GM21825 (cell line): ENCODE measurements at regions not wholly inside any gene's neighbourhood (a gene's known extent, or its start where the extent isn't known, plus 50 kb on each side); places are given as distances from the start of the nearest gene placed in this dataset.
"Not testable (repeated sequence)": the region's sequence is repeated elsewhere in the genome, so short reads cannot be mapped to it uniquely, and the experiment has no call there.

Experiments used
- ATAC-seq: cut with Tn5 transposase; IDR thresholded peaks from one replicate; pipeline ENCODE4 v1.9.1; 2021; ENCODE audit warnings: mild to moderate bottlenecking, moderate library complexity; ENCODE audit not compliant: unreplicated experiment

- ATAC-seq, result no peak
Measured at GRCh38 chr12:124675881-124676713, 108.7 kb upstream of the NCOR2 start.

- no peak for ATAC-seq
Measured at GRCh38 chr12:124674937-124675336, 107.5 kb upstream of the NCOR2 start.

DNA sequence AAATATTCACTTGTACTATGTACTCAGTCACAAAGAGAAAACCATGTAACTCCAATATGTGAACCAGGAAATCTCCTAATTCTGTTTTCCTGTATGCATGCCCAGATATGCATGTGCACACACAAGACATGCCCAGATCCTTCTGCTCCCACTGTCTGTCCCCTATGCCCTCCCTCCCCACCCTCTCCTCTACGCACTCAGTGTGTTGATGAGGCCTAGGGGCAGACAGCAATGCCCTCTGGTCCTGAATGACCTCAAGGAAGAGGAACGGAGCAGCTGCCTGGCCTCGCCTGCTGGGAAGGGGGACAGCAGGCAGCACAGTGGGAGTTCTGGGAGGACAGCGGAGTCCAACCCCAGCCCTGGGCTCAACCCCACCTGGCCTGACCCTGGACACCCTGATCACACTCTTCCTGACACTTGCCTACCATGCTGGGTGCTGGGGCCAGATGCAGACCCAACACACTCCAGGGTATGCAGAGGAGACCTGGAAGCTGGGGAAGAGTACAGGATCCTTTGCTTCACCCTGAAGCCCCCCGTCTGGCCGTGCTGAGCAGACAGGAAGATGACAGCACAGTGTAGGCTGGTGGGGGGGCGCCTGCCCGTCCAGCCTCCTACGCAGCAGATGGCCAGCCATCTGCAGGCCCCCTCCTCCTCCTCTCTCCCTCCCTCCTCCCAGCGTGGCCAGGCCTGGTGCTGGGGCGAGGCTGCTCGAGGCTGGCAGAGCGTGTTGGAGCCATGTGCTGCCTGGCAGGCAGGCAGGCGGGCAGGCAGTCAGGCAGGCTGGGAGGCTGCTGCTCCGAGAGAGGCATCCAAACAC is 106.6 kb upstream of the NCOR2 start:
- no peak for ATAC-seq

GRCh38 chr12:124669271-124669721 is 101.9 kb upstream of the NCOR2 start:
- not testable (repeated sequence) for ATAC-seq

GRCh38 chr12:124668602-124669001 is 101.2 kb upstream of the NCOR2 start:
- ATAC-seq, result no peak

- ATAC-seq, result no peak
Measured at GRCh38 chr12:124667506-124668326, 100.3 kb upstream of the NCOR2 start.

GRCh38 chr12:124666722-124667259 is 99.4 kb upstream of the NCOR2 start:
- no peak for ATAC-seq

- ATAC-seq, result no peak
Measured at GRCh38 chr12:124665511-124665910, 98.1 kb upstream of the NCOR2 start.

DNA sequence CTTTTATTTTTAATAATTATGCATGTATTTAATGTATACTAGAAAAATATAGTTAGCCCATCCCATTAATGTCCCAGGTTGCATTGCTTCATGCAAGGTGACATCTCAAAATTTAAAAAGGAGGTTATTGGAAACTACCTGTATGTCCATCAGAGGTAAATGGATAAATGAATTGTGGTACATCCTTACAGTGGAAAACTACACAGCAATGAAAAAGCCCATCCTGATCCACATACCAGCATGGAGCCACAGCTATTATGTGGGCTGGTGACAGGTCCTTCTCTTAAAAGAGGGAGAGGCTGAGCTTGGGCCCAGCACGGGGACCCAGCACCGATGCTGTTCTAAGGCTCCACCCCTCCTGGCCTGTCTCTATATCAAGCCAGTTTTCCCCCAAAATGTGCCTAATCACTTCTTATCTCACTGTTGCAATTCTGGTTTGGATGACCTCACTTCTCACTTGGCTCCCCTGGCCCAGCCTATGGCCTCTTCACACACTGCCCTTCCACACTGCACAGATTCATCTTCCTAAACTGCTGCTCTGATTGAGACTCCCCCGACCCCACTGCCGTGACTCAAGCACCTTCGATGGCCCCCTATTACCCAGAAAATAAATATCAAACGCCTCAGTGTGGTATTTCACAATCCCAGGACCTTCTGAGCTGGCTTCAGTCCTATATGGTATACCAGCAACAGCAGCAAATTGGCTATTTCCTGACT is 97.1 kb upstream of the NCOR2 start:
- ATAC-seq, result no peak

DNA sequence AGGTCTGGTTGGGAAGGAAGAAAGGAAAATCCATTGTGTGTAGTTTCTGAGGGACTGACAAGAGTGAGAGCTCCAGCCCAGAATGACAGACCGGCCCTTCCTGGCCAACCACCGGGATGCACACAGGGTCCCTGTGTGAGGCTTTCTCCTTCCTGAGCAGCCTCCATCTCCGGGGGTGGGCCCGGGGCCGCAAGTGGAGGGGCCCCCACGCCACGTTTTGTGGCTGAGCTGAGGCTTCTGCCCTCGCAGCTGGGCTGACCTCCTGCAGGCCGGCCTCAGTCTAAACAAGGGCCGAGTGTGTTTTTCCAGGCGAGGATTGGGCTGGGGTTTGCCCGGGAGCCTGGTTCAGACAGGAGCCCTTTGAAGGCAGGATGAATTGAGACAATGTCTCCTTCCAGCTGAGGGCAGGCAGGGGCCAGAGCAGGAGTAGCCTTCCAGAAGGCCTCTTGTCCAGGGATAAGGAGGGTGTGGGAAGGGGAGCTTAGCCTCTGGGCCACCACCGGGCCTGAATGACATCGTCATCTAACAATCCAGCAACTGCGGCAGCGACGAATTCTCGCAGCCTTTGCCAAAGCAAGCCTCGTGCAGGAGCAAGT is 96.5 kb upstream of the NCOR2 start:
- no peak for ATAC-seq

DNA sequence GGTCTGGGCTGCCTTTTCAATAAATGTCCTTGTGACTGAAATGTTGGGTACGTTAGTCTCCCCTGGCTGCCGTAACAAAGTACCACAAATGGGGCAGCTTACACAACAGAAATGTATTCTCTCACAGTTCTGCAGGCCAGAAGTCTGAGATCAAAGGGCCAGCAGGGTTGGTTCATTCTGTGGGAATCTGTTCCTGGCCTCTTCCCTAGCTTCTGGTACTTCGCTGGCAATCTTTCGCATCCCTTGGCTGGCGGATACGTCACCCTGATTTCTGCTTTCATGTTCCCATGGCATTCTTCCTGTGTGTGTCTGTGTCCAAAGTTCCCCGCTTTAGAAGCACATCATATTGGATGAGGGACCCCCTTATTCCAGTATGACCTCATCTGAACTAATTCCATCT is 95.8 kb upstream of the NCOR2 start:
- no peak for ATAC-seq

- ATAC-seq, result no peak
Measured at GRCh38 chr12:124661341-124661740, 93.9 kb upstream of the NCOR2 start.

DNA sequence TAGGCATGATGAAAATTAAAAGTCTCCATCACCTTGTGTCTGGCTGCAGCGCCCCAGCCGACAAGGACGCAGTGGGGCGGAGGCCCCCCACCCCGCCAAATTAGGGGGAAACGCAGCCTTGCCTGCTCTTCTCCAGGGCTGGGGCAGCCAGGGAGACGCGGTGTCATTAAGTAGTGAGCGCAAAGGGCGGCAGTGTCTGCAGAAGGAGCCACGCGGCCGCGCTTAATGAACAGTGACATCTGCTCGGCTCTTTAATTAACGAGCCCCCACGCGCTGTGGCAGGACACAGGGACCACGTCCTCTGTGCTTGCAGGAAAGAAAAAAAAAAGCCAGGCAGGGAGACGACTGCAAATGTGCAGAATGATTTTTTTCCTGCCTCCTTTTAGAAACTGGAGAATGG is 93.4 kb upstream of the NCOR2 start:
- no peak for ATAC-seq

DNA sequence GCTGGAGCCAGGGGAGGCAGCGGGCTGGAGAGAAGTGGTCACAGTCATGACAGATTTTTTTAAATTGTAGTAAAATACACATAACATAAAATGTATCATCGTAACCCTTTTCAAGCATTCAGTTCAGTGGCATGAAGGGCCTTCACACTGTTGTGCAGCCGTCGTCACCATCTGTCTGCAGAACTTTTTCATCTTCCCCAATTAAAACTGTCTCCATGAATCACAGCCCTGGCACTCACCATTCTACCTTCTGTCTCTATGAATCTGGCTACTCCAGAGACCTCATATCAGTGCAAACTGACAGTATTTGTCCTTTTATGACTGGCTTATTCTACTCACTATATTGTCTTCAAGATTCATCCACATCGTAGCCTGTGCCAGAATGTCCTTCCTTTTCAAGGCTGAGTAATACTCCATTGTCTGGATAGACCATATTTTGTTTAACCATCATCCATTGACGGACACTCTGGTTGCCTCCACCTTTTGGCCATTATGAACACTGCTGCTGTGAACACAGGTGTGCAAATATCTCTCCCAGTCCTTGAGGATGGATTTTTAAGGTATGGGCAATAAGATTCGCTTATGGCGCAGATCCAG is 91.5 kb upstream of the NCOR2 start:
- no peak for ATAC-seq

- no peak for ATAC-seq
Measured at GRCh38 chr12:124658302-124658701, 90.9 kb upstream of the NCOR2 start.

DNA sequence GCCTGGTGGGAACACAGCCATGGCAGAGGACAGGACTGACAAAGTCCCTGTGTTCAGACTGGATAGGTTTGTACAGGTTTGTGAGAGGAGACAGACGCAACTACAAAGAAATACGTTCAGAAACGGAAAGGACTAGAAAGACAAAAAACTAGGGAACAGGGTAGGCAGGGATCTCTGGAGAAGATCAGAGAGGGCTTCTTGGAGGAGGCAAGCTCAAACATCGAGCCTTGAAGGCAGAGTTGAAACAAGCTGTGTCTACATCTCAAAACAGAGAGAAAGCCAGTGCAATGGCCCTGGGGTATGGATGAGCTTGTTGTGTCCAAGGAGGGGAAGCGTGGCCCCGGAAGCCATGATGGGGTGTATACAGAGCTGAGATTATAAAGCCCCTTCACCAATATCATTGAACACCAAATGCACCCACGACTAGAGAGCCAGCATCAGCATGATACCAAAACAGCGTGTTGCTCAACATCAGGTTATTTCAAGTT is 89.6 kb upstream of the NCOR2 start:
- no peak for ATAC-seq

- no peak for ATAC-seq
Measured at GRCh38 chr12:124655698-124656516, 88.5 kb upstream of the NCOR2 start.

GRCh38 chr12:124655048-124655697 is 87.8 kb upstream of the NCOR2 start:
- ATAC-seq, result no peak
